Activated B cell treated with CpG ODN at 0.5 μM for 24 hours (primary cell): ENCODE measurements at regions not wholly inside any gene's neighbourhood (a gene's known extent, or its start where the extent isn't known, plus 50 kb on each side); places are given as distances from the start of the nearest gene placed in this dataset.

Experiments
- ATAC-seq: fragments of 200-7000 bp; cut with Tn5 transposase; one replicate; pipeline ENCODE4 v1.10.0; 2021; ENCODE audit warnings: low read depth, mild to moderate bottlenecking, moderate library complexity
- CTCF ChIA-PET: fragments of 350-600 bp; sonication (Branson Sonifier 250); formaldehyde crosslinking; loops from one replicate; lab custom pipeline; 2021; ENCODE audit warnings: antibody characterized with exemption; lab: Charles Lee
- POLR2A ChIA-PET: fragments of 350-600 bp; sonication (Branson Sonifier 250); formaldehyde crosslinking; loops from one replicate; lab custom pipeline; 2021; ENCODE audit warnings: antibody characterized with exemption; lab: Charles Lee
- DNase-seq: peaks from one replicate; pipeline ENCODE4 v3.0.0; 2022
- H3K27ac Mint-ChIP-seq: one replicate; pipeline ENCODE4 v1.8.0; 2020; ENCODE audit warnings: mixed read lengths
- H3K27me3 Mint-ChIP-seq: one replicate; pipeline ENCODE4 v1.8.0; 2021; ENCODE audit warnings: mixed read lengths
- H3K36me3 Mint-ChIP-seq: one replicate; pipeline ENCODE4 v1.8.0; 2021; ENCODE audit warnings: low read depth, mixed read lengths
- H3K4me1 Mint-ChIP-seq: one replicate; pipeline ENCODE4 v1.8.0; 2021; ENCODE audit warnings: mixed read lengths
- H3K4me3 Mint-ChIP-seq: one replicate; pipeline ENCODE4 v1.8.0; 2020; ENCODE audit warnings: mild to moderate bottlenecking, mixed read lengths
- H3K9me3 Mint-ChIP-seq: one replicate; pipeline ENCODE4 v1.8.0; 2020; ENCODE audit warnings: mixed read lengths
- CTCF ChIP-seq: fragments of 200-600 bp; IDR thresholded peaks from one replicate; pipeline ENCODE4 v1.8.0; 2022; ENCODE audit warnings: antibody characterized with exemption, mild to moderate bottlenecking
- intact Hi-C: fragments of 100-400 bp; cut with micrococcal nuclease; formaldehyde crosslinking; loops from one replicate; pipeline ENCODE4 v1.15.1; 2024

DNA sequence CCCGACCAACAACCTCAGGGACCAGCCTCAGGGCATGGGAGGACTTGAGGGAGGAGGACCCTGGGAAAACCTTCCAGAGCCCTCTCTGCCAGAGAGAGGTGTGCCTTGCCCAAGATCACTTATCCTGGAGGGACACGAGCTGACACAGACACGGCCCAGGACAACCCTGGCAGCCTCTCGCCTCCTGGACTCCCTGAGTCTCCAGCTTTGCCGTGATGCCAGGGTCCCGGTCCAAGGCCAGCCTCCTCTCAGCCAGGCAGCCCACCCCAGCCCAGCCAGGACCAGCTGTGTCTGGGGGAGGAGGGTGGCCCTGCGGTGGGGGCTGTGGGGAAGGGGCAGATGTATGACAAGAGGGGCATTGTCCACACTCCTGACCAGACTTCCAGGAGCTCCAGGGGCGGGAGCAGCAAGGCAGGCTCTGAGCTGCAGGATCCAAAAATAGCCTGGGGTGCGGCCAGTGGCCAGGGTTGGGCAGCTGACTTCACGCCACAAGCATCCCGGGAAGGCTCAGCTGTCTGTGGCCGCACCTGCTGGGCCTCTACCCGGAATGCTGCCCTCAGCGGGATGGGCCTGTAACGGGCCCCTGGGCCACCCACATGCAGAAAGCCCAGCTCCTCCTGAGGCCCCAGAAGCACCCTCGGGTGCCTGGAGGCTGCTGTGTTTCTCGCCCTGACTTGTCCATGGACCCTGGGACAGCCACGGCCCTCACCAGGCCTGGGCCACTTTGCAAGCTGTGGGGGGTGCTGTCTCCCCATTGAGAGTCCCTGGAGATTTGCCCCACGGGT is 65.5 kb upstream of the GPC1 start:
- no peaks in the 10 kb centered on the region for H3K9me3 Mint-ChIP-seq
- ATAC-seq (no peak), DNase-seq (no peak)
- TF ChIP-seq CTCF, result no peak
- H3K27ac Mint-ChIP-seq, result no peak overlapping the region
- no peaks in the 10 kb centered on the region for H3K36me3 Mint-ChIP-seq
- ChIA-PET CTCF (no interaction called here), POLR2A (no interaction called here)
- no peak overlapping the region for H3K4me3 Mint-ChIP-seq
- intact Hi-C loops, result no loop called here
- no peaks in the 10 kb centered on the region for H3K4me1 Mint-ChIP-seq
- H3K27me3 Mint-ChIP-seq, result no peaks in the 10 kb centered on the region

- intact Hi-C loops, result no loop called here
- no peak overlapping the region for H3K27ac Mint-ChIP-seq
- no peaks in the 10 kb centered on the region for H3K27me3 Mint-ChIP-seq
- TF ChIP-seq CTCF, result no peak
- ChIA-PET CTCF (no interaction called here), POLR2A (no interaction called here)
- H3K4me3 Mint-ChIP-seq, result no peak overlapping the region
- no peaks in the 10 kb centered on the region for H3K4me1 Mint-ChIP-seq
- no peaks in the 10 kb centered on the region for H3K36me3 Mint-ChIP-seq
- H3K9me3 Mint-ChIP-seq, result peaks cover 4% of the 10 kb centered on the region
- ATAC-seq (no peak), DNase-seq (no peak)
Measured at GRCh38 chr2:240371129-240372000, 64.1 kb upstream of the GPC1 start.

- Mint-ChIP-seq H3K36me3 (no peaks in the 10 kb centered on the region), H3K27ac (no peak overlapping the region), H3K27me3 (no peaks in the 10 kb centered on the region), H3K9me3 (peaks cover 4% of the 10 kb centered on the region), H3K4me3 (no peak overlapping the region), H3K4me1 (no peaks in the 10 kb centered on the region)
- CTCF ChIA-PET, result no interaction called here
- ATAC-seq, result no peak
- no peak for TF ChIP-seq CTCF
- no peak for DNase-seq
- POLR2A ChIA-PET, result no interaction called here
- intact Hi-C loops, result no loop called here
Measured at GRCh38 chr2:240372101-240372500, 63.4 kb upstream of the GPC1 start.

- CTCF ChIA-PET, result no interaction called here
- Mint-ChIP-seq H3K27me3 (no peaks in the 10 kb centered on the region), H3K4me1 (no peaks in the 10 kb centered on the region), H3K9me3 (peaks cover 4% of the 10 kb centered on the region), H3K36me3 (no peaks in the 10 kb centered on the region), H3K4me3 (no peak overlapping the region), H3K27ac (no peak overlapping the region)
- no peak for TF ChIP-seq CTCF
- intact Hi-C loops, result no loop called here
- DNase-seq, result no peak
- no peak for ATAC-seq
- POLR2A ChIA-PET, result no interaction called here
Measured at GRCh38 chr2:240373289-240373885, 62.1 kb upstream of the GPC1 start.
